GM06990 (cell line): ENCODE measurements at regions not wholly inside any gene's neighbourhood (a gene's known extent, or its start where the extent isn't known, plus 50 kb on each side); places are given as distances from the start of the nearest gene placed in this dataset.

Source experiments
- DNase-seq: peaks from one replicate; pipeline ENCODE4 v3.0.0-alpha.2; 2011; ENCODE audit not compliant: insufficient read length; ENCODE audit errors: extremely low read depth
- H3K27me3 ChIP-seq: replicated peaks from 2 replicates; pipeline ENCODE4 v1.6.0; 2011; ENCODE audit warnings: low read length; ENCODE audit not compliant: control insufficient read depth, insufficient read depth
- H3K36me3 ChIP-seq: 2 replicates; pipeline ENCODE4 v1.5.1; 2011; ENCODE audit warnings: low read length; ENCODE audit not compliant: control insufficient read depth, insufficient read depth
- H3K4me3 ChIP-seq: replicated peaks from 2 replicates; pipeline ENCODE4 v1.5.1; 2011; ENCODE audit warnings: low read depth, mild to moderate bottlenecking, control low read depth, low read length
- TF ChIP-seq, protein P1 (sequence below): IDR thresholded peaks from 2 replicates; pipeline ENCODE4 v1.5.1; 2011; ENCODE audit warnings: low read length, control low read depth, mild to moderate bottlenecking, inconsistent platforms; ENCODE audit not compliant: insufficient read depth, poor library complexity, severe bottlenecking

DNA sequence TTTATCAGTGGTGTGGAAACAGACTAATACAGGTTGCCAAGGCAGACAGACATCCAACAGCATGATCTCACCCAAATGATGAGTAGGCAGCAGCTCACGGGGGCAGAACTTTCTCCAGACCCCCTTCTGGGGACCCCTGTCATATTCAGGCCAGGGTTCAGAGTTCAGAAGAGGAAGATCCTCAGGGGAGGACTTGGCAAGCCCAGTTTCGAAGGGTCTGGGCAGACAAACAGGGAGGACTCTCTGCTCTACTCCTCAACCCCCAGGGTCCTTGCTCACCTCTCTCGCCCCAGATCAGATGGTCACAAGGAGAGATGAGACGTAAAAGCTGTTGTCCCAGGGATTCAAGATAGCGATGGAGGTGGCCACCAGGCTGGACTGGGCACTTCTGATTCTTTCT lies 215.1 kb upstream of the MVB12B start:
- no peak for DNase-seq
- Histone ChIP-seq H3K36me3 (no peaks in the 10 kb centered on the region), H3K27me3 (no peaks in the 10 kb centered on the region), H3K4me3 (no peak overlapping the region)
- TF ChIP-seq, protein P1, sequence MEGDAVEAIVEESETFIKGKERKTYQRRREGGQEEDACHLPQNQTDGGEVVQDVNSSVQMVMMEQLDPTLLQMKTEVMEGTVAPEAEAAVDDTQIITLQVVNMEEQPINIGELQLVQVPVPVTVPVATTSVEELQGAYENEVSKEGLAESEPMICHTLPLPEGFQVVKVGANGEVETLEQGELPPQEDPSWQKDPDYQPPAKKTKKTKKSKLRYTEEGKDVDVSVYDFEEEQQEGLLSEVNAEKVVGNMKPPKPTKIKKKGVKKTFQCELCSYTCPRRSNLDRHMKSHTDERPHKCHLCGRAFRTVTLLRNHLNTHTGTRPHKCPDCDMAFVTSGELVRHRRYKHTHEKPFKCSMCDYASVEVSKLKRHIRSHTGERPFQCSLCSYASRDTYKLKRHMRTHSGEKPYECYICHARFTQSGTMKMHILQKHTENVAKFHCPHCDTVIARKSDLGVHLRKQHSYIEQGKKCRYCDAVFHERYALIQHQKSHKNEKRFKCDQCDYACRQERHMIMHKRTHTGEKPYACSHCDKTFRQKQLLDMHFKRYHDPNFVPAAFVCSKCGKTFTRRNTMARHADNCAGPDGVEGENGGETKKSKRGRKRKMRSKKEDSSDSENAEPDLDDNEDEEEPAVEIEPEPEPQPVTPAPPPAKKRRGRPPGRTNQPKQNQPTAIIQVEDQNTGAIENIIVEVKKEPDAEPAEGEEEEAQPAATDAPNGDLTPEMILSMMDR = no peak

DNA sequence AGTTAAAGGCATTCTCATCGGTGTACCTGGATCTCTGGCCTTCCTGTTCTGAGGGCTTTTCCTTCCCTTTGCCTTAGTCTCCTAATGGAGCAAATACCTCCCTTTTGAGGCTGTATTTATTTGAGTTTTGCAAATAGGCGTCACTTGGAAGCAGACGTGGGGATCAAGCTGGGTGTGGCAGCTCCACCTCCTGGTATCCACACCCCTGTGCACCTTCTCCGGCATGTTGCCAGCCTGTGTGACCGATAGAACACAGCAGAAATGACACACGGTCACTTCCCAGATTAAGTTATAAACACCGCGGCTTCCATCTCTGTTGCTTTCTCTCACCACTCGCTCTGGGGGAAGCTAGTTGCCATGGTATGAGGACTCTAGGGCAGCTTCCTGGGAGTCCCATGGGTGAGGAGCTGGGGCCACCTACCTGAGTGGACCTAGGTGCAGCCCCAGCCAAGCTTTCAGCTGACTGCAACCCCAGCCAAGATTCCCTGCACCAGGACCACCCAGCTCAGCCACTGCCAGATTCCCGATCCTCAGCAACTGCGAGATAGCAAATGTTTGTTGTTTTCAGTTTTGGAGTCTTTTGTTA lies 214.4 kb upstream of the MVB12B start:
- DNase-seq = no peak
- TF ChIP-seq, protein P1 = no peak
- H3K27me3 ChIP-seq = no peaks in the 10 kb centered on the region
- no peaks in the 10 kb centered on the region for H3K36me3 ChIP-seq
- no peak overlapping the region for H3K4me3 ChIP-seq

DNA sequence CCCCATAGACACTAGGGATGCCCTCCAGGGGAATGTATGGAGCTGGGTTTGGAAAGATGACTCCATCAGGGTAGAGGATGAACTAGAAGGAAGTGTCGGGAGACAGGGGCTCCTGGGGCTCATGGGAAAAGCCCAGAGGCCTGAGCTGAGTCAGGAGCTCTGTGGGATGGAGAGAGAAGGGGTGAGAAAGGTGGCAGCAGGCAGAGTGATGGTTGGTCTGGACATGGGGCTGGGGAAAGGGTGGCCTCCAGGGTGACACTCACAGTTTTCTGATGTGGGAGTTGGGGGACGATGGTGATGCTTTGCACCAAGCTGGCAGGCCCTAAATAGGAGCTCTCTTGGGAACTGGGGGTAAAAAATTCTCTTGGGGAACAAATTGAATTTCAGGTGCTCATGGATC lies 213.5 kb upstream of the MVB12B start:
- Histone ChIP-seq H3K4me3 (no peak overlapping the region), H3K27me3 (no peaks in the 10 kb centered on the region), H3K36me3 (no peaks in the 10 kb centered on the region)
- TF ChIP-seq, protein P1 = no peak
- no peak for DNase-seq

DNA sequence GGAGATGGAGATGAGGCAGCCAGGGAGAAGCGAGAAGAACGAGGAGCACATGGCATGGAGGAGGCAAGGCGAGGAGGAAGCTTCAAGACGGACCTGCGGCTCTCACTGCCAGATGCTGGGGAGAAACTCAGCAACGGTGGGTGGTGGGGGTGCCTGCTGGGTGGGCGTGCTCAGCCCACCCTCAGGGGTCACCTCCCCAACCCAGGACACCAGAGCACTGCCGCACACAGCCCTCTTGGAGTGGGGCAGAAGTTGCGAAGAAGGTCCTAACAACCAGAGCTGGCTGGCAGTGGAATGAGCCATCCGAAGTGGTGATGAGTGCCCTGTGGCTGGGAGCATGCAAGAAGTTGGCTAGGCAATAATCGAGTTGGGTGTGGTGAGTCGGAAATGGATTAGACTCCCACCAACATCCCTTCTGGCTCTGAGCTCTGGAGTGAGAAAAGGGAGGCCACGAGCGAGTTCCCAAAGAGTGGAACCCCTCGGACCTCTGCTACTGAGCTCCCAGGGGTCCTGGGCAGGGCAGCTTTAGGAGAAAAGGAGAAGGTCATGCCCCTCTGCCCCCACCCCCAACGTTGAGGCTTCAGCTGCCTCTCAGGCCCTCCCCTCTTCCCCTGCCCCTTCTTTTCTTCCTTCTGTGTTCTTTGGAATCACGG lies 212.7 kb upstream of the MVB12B start:
- TF ChIP-seq, protein P1 = no peak
- no peaks in the 10 kb centered on the region for H3K36me3 ChIP-seq
- H3K4me3 ChIP-seq = no peak overlapping the region
- H3K27me3 ChIP-seq = no peaks in the 10 kb centered on the region
- DNase-seq = no peak

DNA sequence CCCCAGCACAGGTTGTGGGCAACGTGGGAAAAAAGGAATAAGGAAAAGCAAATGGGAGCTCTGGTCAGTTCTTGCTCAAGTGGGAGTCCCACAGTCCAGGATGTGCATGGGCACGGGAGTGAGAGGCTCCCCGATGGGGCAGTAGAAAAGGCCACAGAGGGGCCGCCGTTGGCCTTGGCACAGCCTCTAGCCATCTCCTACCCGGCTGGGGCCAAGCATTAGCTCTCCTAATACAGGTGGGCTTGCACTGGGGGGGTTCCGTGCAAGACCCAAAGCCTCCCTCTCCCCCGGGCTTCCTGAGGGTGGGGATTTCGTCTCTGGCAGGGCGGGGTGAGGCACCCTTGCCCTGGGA lies 212.2 kb upstream of the MVB12B start:
- no peak overlapping the region for H3K4me3 ChIP-seq
- DNase-seq = no peak
- no peaks in the 10 kb centered on the region for H3K36me3 ChIP-seq
- H3K27me3 ChIP-seq = no peaks in the 10 kb centered on the region
- TF ChIP-seq, protein P1 = no peak
